Embryonic facial prominence (tissue), 1 donor: ENCODE measurements at regions not wholly inside any gene's neighbourhood (a gene's known extent, or its start where the extent isn't known, plus 50 kb on each side); places are given as distances from the start of the nearest gene placed in this dataset.
"Not testable (repeated sequence)": the region's sequence is repeated elsewhere in the genome, so short reads cannot be mapped to it uniquely, and the experiment has no call there.

ENCODE experiments used
- DNase-seq: peaks from one replicate; pipeline ENCODE4 v3.0.0-alpha.2; 2016; ENCODE audit errors: extremely low spot score

DNA sequence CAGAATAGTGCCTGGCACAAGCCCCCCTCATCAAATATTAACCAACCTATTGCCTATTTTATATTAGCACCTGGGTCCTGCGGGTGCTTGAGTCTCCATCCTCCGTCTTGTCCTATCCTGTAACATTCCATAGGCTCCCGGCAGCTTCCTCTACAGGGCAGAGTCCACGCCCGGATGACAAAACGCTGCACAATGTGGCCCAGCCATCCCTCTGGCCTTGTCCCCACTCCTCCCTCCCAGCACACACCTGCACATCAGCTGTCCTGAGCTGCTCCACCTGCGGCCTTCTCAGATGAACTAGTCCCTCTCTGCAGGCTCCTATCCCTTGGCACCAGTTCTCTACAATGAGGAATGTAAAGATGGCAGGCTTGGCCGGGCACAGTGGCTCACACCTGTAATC is 153.5 kb upstream of the PDE1C start:
- no peak for DNase-seq

DNA sequence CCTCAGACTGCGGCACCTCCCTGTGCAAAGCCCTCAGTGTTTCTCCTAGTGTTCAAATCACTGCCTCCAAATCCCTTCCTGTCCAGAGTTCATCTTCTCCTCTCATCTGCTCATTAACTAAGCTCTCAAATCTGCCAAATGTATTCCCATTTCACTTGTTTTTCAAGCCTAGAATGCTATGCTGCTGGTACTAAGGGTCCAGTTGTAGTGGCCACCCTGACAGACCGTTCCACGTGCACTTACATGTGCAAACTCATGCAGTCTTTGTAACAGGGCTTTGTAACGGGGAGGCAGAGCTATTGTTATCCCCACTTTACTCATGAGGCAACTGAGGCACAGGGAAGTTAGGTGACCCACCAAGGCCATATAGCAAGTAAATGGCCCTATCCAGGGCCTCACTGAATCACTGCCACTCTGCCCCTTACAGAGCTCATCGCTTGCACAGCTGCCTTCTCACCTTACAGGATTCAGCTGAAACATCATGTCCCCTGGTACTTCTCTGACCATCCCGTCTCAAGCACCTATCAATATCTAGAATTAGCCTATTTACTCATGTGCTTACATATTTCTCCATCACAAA is 153.0 kb upstream of the PDE1C start:
- no peak for DNase-seq

DNA sequence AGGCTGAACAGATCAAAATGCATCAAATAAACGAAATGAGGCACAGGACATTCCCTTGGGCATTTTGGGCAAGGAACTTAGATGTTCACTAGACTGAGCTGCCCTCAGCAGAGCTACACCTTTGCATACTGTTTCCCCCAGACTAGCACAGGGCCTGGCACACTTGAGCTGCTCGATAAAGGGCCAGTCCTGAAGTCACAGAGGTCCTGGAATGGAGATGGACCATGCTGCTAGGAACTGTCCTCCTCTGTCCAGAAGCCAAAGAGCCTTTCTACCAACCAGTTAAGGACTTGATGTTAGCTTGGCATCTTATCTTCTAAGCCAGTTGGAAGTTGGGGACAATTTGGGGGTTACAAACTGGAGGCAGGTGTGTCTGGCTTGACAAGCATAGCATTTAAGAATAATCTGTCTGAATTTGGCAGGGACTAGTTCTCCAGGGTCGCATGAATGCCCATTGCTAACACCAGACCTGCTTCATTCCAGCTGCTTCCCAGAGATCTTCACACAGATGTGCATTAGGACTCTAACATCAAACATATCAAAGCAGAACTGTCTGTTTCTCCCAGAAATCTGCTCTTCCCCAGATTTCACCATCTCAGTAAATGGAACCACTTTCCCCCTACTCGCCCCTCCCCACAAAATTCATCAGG is 152.2 kb upstream of the PDE1C start:
- DNase-seq = no peak

DNA sequence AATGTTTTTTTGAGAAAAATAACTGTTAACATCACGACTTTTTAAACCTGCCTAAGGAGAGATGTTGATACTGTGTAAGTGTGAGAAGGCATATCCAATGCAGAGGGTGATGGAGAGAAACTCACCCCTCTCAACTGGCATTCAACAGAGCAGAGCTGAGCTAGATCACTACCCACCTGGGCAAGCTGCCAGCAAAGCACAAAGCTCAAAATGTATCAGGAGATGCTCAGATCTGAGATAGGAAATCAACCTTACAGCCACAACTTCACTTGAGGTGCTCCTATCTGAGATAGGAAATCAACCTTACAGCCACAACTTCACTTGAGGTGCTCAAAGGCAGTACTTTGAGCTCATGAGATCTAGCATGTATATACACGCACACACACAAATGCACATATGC is 151.5 kb upstream of the PDE1C start:
- DNase-seq = no peak

DNA sequence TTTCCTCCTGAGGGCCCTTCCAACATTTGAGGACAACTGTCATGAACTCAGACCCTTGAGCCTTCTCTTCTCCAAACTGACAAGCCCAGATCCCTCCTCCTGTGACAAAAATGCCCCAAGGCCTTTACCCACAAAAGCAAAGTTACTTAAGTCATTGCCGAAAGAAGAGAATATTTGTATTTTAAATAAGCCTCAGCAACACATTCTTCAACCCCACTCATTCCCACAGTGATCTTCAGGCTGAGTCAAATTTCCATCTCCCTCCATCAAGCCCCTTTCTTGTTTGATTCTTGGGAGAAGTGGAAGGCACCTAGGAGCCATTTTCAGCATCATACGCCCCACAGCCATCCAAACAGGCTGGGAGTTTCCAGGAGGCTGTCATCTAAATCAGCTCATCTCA is 150.8 kb upstream of the PDE1C start:
- DNase-seq = no peak

DNA sequence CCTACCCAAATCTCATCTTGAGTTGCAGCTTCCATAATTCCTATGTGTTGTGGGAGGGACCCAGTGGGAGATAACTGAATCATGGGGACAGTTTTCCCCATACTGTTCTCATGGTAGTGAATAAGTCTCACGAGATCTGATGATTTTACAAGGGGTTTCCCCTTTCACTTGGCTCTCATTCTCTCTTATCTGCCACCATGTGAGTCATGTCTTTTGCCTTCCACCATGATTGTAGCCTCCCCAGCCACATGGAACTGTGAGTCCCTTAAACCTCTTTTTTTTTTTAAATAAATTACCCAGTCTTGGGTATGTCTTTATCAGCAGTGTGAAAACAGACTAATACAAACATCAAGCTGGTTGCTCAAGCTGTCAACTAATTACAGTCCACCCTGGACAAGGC is 149.6 kb upstream of the PDE1C start:
- DNase-seq = not testable (repeated sequence)

DNA sequence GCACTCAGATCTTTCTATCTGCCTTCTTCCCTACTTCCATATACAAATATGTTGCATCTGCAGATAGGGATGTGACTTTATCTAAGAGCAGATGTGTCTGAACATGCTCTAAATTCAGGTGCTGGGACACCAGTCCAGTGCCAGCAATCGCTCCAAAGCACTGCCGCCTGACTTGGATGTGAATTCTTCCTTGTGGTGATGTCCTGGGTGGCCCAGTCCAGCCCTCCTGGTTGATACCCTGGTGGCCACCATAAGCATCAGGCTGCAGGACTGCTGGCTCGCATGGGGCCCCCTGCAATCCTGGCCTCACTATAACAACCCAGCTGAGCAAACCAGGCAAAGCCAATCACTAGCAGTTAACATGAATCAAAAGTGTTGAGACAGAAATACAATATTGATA is 149.2 kb upstream of the PDE1C start:
- no peak for DNase-seq

DNA sequence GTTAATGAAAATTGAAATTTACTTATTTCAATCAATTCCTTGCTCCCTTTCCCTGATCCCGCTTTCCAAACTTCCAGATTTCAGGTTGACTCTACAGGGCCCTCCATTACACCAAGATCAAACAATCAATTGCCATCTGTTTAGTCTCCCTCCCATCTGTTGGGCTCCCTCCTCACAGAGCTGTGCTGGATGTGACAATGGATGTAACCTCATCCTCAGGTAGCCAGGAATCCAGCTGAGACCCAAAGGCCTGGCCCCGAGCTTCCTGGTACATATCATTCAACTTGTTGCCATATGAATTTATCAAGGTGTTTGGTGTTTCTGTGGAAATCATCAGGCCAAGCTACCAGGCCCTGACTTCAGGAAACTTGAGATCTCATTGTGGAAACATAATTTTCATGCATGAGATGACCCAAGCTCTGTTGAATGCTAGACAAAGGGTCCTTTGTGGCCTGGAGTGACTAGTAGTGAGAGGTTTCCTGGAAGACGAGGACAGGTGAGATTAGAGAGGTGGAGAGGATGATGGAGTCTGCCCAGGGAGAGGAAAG is 148.6 kb upstream of the PDE1C start:
- no peak for DNase-seq

DNA sequence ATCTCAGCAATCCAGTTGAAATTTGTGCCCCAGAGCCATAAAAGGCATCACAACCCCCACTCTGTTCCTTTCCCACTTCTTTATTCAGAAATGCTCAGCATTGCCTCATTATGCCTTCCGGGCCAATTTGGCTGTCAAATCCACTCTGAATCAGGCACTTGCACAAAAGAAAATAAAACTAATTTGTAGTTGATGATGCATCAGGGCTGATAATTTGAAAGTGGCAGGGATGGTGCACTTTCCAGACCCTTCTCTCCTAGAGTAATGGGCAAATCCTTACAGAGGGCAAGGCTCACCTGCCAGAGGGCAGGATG is 147.9 kb upstream of the PDE1C start:
- DNase-seq = no peak

DNA sequence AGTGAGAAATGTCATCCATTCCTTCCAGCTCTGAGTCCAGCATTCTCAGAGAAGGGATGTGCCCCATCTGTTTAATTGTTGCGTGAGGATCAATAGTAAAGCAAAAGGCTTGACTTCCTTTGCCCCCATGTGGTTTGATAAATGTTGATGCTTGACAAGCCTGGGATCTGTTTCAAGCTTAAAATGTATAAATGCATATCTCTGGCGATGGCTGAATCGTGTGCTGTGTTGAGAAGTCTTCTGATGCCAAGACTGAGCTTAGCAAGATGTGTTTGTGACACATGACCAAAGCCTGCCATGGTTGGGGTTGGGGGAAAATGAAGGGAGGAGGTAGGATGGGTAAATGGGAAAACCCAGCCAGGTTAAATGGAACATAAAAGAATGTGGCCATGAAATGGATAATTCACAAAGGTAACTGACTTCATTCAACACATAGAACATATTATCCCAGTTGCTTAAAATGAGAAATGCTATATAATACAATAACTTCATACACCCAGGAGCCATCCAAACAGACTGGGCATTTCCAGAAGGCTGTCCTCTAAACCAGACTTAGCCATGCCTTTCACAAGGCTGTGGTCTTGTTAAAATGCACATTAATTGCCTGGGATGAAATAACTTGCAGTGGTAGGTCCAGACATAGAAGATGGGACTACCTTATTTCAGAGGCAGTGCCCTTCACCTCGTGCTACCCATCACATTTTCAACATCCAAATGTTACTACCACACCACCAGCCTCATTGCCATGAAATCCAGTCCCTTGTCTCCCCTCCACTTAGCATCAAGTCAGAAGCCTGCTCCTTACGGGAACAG is 147.3 kb upstream of the PDE1C start:
- DNase-seq = no peak

DNA sequence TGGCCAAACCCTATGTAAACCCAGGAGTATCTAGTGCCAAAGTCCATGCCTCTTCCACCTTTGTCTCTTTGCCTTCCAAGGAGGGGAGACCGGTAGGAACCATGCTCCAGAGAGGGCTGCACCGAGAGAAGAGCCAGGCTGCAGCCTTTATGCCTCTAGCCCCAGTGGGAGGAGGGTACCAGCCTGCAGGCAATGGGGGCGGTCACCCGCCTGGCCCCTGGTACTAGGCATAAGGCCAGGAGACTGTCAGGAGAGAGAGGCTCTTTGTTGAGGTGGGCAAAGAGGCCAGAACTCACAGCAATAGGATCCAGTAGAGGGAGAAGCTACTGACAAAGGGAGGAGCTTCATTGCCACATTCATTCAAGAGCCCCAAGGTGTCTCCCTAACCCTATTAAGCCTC is 146.6 kb upstream of the PDE1C start:
- DNase-seq = no peak

DNA sequence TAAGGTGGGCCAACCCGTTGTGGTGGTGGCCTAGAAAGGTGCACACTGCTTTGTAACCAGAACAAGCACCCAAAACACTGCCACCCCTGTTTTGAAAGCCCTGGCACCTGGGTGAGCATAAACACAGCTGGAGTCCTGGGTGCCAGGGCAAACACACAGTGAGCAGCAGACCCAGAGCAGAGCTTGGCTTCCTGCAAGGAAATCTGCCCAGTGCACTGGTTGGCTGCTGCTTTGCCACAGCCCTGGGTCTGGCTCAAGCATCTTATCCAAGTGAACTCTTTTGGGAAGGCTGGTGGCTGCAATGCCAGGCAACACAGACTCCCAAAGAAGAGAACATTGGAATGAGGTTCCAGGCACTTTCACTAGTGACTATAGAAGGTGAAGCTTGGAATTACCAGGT is 145.5 kb upstream of the PDE1C start:
- no peak for DNase-seq

DNA sequence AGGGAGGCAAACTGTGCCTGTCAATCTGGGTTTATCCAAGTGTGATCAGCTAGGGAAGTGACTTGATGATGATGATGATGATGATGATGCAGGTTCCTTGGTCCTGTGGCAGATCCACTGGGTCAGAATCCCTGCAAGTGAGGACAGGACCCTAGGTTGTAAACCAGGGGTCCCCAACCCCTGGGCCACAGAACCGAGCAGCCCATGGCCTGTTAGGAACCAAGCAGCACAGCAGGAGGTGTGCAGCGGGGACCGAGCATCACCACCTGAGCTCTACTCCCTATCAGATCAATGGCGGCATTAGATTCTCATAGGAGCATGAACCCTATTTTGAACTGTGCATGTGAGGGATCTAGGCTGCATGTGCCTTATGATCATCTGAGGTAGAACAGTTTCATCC is 144.7 kb upstream of the PDE1C start:
- no peak for DNase-seq

DNA sequence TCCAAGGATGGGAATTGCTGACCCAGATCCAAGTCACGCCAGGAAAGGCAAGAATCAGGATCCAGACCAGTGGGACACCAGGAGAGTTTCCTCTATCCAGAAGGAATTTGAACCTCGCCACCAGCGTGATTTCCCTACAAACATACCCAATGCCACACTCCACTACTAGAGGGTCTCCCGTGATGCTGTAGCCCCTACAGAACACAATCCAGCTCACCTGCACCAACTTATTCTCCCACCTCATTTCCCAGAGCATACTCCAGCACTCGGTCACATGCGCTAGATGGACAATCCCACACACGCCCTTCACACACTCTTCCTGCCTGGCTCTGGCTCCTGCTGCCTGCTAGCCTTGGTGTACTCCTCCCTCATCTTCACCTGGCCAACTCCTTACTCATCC is 142.1 kb upstream of the PDE1C start:
- no peak for DNase-seq

DNA sequence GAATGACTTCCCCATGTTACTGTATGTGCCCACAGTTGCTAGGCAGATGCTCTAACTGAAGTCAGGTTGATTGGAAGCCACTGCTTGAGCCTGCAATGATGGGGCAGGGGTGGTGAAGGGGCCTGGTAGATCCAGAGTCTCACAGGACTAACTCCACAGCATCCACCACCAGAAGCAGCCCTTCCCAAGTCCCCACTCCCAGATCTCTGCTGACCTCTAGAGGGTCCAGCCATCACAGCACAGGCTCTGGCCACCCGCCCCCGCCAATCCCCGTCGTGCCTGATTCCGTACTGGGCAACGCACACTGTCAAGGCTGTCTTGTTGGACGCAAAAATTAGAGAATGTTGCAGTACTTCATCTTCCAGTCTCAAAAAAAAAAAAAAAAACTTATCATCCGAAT is 136.8 kb upstream of the PDE1C start:
- no peak for DNase-seq

DNA sequence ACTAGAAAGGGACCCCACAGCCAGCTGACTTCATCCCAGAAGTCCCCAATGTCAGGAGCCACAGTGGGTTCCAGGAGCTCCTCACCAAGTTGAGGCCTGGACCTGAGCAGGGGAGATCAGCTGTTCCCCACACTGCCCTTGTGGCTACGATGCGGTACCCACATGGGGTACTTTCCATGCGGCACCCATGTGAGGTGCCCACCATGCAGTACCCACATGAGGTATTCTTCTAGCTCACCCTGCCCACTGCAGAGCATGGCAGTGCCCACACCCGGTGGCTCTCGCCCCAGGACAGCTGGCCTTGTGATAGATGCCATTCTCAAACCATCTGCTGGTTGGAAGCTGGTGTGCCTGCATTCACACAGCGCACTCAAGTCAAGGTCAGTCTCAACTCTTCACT is 136.3 kb upstream of the PDE1C start:
- DNase-seq = no peak

DNA sequence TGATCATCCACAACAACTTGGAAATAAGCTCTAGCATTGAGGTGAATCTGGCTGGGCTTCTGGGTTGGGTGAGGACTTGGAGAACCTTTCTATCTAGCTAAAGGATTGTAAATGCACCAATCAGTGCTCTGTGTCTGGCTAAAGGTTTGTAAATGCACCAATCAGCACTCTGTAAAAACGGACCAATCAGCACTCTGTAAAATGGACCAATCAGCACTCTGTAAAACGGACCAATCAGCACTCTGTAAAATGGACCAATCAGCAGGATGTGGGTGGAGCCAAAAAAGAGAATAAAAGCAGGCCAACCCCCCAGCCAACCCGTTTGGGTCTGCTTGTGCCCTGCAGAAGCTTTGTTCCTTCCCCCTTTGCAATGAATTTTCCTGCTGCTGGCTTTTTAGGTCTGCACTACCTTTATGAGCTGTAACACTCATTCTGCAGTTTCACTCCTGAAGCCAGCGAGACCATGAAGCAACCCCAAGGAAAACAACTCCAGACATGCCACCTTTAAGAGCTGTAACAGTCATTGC is 135.2 kb upstream of the PDE1C start:
- DNase-seq = not testable (repeated sequence)

DNA sequence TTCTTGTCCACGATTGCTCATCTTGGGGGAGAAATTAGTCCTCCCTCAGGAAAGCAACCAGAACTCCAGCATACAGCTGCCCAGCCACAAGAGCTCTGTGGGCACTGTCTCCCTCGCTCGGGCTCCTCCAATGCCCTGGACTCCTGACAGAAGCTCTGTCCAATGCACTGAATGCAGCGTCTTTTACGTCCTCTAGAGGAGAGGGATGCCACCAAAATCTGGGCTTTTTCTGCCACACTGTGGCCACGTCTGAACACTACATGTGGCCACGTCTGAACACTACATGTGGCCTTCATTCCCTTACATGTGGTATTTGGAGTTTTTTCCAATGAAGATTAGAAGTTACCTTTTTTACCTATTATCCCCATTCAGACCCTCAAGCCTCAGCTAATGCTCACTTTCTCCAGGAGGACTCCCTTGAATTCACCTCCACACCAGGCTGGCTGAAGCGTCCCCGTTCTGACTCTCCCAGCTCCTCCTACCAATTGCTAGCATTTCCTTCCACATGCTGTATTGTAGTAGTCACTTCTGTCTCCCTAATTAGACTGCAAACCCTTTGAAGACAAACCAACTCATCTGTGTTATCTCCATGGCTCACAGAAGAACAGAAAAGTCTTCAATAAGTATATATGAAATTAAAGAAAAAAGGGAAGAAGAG is 134.3 kb upstream of the PDE1C start:
- DNase-seq = peak; percentile 68

DNA sequence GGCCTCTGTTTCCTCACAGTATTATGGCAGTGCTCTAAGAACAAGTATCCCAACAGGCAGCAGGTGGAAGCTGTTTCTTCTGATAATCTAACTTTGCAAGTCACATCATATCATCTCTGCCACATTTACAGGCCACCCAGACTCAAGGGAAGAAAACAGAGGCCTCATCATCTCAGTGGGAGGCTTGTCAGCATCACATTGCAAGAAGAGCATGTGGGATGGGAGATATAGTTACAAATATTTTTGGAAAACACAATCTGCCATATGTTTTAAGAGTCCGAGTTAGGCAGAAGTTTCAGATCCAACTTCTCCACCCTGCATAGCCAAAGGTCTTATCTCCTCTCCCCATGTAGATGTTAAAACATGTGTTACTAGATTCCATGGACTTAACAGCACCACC is 130.4 kb upstream of the PDE1C start:
- DNase-seq = no peak

DNA sequence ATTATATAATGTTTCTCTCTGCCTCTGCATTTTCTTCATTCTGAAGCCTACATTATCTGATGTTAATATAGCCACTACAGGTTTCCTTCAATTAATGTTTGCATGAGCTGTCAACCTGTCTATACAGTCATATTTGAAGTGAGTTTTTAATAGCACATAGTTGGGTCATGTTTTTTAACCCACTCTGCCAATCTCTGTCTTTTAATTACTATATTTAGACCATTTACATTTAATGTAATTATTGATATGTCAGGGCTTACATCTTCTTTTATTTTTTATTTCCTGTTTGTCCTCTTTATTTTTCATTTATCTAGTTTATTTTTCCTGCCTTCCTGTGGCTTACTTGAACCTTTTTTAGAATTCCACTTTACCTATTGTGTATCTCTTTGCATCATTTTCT is 124.3 kb upstream of the PDE1C start:
- DNase-seq = no peak

DNA sequence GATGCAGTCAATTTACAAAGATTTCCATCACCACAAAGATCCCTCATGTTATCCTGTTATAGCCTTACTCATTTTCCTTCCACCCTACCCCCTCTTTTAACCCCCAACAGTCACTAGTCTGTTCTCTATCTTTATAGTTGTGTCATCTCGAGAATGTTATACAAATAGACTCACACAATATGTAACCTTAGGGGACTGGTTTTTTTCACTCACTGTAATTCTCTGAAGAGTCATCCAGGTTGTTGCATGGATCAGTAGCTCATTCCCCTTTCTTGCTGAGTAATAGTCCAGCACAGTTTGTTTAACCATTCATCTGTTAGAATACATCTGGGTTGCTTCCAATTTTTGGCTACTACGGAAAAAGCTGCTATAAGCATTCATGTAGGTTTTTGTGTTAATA is 121.1 kb upstream of the PDE1C start:
- no peak for DNase-seq

DNA sequence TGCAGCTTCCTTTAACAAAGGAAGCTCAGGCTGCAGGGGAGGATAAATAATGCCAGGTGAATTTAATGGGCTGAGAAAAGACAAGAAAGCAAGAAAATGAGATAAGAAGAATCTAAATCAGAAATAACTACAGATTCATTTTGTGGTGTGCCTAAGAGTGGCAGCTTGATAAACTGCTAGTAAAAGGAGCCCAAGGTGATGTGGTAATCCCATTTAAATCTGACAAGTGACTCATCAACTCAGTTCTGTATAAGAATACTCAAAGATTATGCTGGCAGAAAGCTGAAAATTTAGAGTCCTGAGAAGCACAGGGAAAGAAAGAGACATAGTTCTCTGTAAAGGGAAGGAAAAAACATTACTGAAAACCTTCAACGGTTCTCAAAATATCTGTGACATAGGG is 109.4 kb upstream of the PDE1C start:
- no peak for DNase-seq
